SK-N-DZ (cell line): ENCODE measurements at regions not wholly inside any gene's neighbourhood (a gene's known extent, or its start where the extent isn't known, plus 50 kb on each side); places are given as distances from the start of the nearest gene placed in this dataset.

Source experiments
- DNase-seq: peaks from one replicate; pipeline ENCODE4 v3.0.0-alpha.2; 2015; ENCODE audit warnings: low spot score

DNA sequence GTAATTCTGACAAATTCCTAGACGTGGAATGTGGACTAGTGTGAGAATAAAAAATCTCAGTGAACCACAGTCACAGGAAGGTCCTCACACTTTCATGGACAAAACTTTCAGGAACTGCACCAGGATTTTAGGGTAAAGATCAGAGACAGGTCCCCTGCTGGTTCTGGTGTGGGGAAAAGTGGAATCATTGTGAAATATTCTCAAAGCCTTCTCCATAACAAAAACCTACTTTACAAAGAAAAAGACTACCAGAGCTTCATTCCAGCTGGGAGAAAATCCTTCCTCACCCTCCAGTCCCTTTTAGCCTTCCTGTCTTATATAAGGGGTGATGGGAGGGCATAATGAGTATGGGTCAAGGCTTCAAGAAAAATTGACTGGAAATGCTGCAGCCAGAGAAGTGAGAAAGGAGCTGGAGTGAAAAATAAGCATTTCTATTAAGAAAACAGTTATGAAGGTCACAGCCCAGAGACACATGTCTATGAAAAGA, 325.8 kb downstream of the ARAP2 start:
- DNase-seq, result no peak

DNA sequence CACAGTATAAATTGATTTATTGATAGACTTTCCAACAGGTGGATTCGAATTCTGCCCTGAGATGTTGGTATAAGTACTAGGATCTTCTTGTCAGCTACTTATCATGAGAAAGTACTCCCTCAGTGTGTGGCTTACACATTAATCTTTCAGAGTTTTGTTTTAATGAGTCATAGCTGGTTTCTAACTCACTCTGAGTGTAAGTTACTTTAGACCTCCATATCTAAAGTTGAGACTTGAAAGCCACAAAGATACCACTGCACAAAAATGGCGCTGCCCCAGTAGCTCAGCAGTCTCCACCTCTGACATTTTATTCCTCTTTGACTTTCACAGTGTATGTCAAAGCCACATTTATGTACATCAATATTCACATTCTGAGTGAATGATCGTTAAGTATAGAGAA, 318.5 kb downstream of the ARAP2 start:
- no peak for DNase-seq

GRCh38 chr4:35926788-35927187, 317.5 kb downstream of the ARAP2 start:
- no peak for DNase-seq

- DNase-seq, result no peak
These were observed 310.4 kb downstream of the ARAP2 start for GRCh38 chr4:35933901-35934300.

DNA sequence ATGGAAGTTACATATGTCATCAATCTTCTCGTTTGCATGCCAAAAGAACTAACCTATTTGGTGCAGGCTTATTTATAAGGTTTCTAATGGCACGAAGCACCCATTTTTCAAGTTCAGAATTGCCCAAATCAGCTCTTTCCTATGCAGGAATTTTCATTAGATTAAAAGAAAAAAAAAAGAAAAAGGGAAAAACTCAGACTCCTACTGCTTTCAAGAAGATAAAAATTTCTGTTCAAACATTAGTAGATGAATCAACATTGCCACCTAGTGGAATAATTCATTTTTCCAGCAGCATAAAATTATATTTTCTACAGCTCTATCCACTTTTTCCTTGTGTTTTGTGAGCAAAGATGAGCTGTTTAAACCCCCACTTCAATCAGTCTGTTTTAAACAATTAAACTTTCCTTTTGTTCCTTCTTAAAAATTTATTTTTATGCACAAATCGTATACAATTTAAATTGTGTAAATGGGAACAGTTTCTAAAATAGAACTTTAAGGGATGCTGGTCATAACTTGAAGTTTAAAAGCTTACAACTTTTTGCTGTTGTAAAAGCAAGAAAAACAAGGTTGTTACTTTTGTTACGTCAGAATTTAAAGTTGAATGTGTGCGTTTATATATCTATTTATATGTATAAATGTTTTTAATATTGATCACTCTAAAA, 309.9 kb downstream of the ARAP2 start:
- DNase-seq, result peak; percentile 56

- no peak for DNase-seq
These were observed 305.4 kb downstream of the ARAP2 start for GRCh38 chr4:35938936-35939335.

GRCh38 chr4:35939751-35940150, 304.6 kb downstream of the ARAP2 start:
- DNase-seq, result peak; percentile 1

DNA sequence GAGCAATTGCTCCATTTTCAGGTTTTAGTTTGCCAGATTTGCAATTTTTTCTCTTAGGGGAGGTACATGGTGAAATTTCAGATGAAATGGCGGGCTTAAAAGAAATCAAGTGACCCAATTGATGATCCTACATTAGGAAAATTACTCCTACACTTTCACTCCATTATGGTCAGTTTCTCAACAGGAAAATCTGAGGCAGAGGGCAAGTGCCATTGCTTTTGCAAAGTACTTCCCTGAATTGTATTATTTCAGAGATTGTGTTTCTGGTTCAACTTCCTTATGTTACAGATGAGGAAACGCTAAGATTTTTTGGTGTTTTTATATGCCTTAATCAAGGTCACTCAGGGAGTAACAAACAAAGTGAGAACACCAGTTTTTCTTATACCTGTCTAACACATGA, 302.2 kb downstream of the ARAP2 start:
- DNase-seq, result no peak

GRCh38 chr4:35943606-35944005, 300.7 kb downstream of the ARAP2 start:
- DNase-seq, result no peak

- no peak for DNase-seq
These were observed 296.1 kb downstream of the ARAP2 start for GRCh38 chr4:35948171-35948570.

- no peak for DNase-seq
These were observed 293.9 kb downstream of the ARAP2 start for GRCh38 chr4:35950442-35950841.

DNA sequence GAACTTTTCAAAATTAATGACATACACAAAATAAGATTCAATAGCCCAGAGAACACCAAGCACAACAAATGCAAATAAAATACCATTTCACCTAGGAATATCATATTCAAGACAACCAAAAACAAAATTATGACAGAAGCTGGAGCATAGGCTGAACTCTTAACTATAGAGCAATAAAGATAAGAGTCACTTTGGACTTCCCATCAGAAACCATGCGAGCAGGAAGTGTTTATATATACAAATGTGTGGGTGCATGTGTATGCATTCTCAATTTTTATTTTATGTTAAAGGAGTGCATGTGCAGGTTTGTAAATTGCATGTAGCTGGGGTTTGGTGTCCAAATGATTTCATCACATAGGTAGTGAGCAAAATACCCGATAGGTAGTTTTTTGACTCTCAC, 291.6 kb downstream of the ARAP2 start:
- no peak for DNase-seq

- no peak for DNase-seq
These were observed 280.9 kb downstream of the ARAP2 start for GRCh38 chr4:35963383-35963782.

- no peak for DNase-seq
These were observed 280.3 kb downstream of the ARAP2 start for GRCh38 chr4:35963974-35964515.

DNA sequence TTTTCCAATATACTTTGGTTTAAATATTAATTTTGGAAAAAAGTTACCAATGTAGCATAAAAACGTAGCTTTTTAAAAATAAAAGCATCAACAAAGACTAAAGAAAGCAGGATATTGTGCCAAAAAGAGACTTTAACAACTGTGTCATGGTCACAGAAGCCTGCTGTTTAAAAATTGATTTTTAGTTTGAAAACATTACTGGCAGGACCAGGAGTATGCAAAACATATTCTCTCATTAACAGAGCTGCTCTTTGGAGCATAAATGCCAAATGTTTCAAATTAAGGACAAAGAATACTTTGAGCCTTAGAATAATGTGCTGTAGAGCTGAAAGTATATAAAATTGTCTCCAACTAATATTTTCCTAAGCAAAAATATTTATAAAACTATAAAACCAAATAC, 279.0 kb downstream of the ARAP2 start:
- no peak for DNase-seq

- no peak for DNase-seq
These were observed 277.7 kb downstream of the ARAP2 start for GRCh38 chr4:35966566-35966965.

DNA sequence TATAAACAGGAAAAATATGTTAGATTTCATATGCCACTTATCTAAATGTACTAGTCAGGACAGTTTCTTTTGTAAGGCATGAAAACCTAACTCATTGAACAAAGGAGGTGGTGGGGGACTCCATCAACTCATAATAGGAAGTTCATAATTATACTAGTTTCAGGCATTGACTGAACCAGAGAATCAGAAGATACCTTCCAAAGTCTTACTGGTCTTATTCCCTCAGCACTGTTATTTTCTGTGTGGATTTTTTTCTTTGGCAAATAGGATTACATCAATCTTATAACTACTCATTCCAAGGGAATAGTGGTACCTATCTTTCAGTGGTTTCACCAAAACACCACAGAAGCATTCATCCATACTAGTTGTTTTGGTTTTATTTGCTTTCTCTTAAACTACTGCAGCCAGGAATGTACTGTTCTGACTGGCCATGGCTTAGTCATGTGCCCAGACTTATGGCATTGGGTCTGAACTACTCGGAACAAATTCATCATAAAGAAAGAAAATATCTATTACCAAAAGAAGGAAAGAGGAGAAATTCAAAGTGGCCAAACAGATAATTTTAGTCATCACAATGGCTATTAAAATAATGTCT, 273.9 kb downstream of the ARAP2 start:
- no peak for DNase-seq

- DNase-seq, result no peak
These were observed 271.5 kb downstream of the ARAP2 start for GRCh38 chr4:35972814-35973213.

DNA sequence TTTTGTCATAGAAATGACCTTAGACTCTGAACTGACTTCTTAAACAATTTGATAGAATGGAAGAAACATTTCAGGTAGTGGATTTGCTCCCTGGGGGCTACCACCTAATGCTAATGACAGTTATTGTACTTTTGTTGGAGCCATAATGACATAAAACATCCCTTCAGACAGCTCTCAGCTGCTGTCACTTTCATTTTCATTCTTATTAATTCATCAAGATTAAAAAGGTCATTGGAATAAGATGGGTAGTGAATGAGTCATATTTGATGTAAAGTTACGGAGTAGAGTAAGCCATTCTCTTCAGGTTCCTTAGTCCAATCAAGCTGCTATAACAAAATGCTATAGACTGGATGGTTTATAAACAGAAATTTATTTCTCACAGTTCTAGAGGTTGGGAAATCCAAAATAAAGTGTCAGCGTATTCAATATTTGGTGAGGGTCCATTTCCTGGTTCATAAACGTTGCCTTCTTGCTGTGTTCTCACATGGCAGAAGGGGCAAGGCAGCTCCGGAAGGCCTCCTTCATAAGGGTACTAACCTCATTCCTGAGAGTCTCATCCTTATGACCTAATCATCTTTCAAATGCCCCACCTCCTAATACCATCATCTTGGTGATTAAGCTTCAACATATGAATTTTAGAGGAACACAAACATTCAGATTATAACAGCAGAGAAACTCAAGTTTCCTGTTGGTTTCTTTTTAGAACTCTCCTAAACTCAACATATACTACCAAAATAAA, 268.5 kb downstream of the ARAP2 start:
- no peak for DNase-seq

- DNase-seq, result no peak
These were observed 265.8 kb downstream of the ARAP2 start for GRCh38 chr4:35978551-35978950.

- DNase-seq, result no peak
These were observed 262.0 kb downstream of the ARAP2 start for GRCh38 chr4:35982318-35982717.

- no peak for DNase-seq
These were observed 257.8 kb downstream of the ARAP2 start for GRCh38 chr4:35986537-35986936.

DNA sequence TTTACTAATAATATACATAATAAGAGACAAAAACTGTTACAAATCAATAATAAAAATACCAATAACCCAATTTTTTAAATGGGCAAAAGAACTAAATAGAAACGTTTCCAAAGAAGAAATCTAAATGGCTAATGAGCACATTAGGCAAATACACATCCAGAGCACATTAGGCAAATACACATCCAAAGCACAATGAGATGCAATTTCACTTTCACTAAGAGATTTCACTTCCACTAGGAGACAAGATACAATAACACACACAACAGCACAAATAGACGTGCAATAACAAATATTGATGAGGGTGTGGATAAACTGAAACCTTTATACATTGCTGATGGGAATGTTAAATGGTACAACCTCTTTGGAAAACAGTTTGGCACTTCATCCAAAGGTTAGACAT, 250.7 kb downstream of the ARAP2 start:
- DNase-seq, result no peak
